SKM-1 treated with dmso at 0.1 percent for 144 hours (cell line): ENCODE measurements at regions not wholly inside any gene's neighbourhood (a gene's known extent, or its start where the extent isn't known, plus 50 kb on each side); places are given as distances from the start of the nearest gene placed in this dataset.
A peak's percentile ranks its signal among the peaks of the same experiment; 100 is the strongest.

ENCODE experiments used
- DNase-seq: peaks from one replicate; lab custom pipeline; 2025; ENCODE audit not compliant: unreplicated experiment; lab: John Stamatoyannopoulos, UW

DNA sequence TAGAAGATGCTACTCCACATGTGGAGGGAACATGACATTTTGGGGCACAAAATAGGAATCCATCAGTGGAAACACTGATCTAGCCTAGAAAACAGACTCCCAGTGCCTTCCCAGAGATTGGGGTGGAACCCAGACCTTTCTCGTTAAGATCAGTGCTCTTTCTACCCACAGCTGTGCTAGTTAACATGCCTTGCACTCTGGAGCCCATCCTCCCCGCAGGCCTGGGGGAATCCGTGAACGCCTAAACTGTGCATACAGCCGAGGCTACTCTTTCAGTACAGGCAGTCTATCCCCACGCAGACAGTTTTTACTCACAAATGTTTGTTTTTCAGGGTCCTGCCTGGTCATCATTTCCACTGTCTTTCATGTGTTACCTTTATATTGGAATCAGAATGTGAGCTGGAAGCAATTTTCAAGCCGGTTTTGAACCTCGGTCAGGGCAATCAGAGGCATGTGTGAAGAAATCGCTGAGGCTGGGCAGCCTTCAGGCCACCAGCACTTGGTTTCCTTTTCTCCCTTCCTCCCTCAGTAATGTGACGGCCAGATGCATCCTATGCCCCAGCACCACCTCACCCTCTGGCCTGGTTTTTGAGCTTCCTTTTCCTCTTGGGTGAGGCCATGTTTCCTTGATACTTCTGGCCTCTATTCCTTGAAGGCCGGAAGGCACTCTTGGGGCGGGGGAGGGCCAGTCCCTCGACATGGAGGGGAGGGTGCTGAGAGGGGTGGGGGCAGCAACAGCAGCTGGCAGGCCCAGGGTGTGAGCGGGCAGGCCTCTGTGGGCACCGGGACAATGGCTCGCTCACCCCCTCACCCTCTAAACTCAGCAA, 123.6 kb upstream of the GALNT15 start:
- peak; percentile 37 for DNase-seq

- no peak for DNase-seq
Observed at GRCh38 chr3:16051691-16052090, 122.8 kb upstream of the GALNT15 start.

GRCh38 chr3:16052964-16053363, 121.5 kb upstream of the GALNT15 start:
- no peak for DNase-seq

DNA sequence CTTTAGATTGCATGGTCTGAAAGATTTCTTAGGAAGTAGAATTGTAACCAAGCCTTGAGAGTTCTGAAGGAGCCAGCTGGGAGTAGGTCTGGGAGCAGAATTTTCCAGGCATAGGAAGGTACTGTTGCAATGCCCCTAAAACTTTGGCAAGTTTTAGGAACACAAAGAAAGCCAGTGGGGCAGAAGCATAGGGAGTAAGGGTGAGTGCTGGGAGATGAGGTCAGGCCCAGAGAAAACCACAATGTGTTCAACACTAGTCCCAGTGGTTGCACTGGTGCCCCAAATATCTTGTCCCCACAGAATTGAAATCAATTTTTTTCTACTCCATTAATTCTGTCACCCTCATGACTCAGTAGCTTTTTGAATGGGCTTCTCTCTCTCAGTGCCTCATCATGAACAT, 120.7 kb upstream of the GALNT15 start:
- no peak for DNase-seq

DNA sequence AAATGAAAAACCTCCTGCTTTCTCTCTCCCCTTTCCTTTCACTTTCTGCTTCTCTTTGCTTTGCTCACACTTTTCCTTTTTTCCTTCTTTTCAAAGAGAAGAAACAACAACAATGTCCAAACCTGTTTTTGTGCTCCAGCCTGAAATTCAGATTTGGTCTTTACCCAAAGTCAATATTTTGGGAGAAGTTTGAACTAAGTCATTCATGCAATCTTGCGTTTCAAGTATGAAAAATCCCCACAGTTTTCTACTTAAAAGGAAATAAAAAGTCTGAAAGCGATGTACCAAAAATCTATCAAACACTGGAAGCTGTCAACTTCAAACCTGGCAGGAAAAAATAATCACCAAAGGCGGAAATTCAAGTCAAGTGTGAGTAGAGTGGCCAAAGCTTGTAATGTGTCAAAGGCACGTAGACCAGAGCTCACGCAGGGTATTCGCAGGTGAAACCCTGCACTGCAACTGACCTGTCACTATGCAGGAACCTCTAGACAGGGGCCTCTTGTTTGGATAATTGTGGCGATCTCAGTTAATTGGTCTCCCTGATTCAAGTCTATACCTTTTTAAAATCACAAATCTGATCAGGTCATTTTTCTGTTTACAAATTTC, 118.8 kb upstream of the GALNT15 start:
- no peak for DNase-seq

DNA sequence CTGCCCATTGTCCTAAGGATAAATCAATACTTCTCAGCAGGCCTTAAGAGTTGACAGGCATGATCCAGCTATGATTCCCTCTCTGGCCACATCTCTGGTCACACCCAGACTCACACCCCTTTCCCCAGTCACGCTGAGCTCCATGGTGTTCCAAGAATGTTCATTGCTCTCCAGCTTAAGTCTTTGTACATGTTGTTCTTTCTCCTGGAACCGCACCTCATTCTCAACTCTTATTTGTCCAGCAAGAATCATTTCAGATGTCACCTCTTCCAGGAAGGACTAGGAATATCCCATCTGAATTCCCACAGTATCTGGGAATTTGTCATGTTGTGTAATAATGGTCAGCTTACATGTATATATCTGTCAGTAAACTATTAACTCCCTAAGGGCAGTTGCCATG, 118.3 kb upstream of the GALNT15 start:
- DNase-seq: no peak

DNA sequence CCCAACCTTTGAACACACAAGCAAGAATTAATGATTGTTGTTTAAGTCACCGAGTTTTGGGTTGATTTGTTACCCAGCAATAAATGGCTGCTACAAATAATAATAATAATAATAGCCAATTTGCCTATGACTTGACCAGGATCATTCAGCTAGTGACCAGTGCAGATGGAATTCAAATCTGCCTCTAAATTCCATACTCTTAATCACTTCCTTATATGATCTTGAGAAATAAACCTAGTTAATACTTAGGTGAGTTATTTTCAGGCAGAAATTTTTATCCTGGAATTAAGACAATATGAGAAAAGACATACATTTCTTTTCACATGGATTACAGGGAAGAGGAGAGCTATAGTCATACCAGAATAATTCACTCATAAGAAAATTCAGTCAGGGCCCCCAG, 116.0 kb upstream of the GALNT15 start:
- no peak for DNase-seq

GRCh38 chr3:16059081-16059537, 115.4 kb upstream of the GALNT15 start:
- DNase-seq: no peak

DNA sequence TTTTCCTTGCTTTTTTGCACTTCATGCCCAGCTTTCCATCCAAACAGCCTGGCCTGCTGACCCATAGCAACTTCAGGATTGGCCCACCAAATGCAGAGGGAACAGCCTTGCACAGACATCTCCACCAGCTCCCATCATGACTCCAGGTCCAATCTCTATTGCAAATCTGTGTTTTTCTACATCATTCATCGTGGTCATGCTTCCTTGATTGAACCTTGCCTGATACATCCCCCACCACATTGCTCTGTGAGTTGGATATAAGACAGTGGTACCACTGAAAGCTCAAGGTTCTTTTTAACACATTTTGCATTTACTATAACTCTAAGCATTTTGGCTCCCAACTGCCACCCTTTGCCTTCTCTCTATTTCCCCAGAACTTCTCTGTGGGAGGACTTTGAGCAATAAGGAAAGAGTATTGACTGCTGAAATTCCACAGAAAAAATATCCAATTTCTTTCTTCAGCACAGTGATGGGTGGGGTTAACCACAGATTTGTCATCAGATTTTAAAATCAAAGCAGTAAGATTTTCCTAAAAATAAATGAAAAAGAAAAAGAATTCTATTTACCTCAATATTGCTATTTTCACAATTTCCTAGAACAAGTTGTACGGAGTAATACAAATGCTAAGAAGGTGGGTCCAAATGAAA, 114.6 kb upstream of the GALNT15 start:
- no peak for DNase-seq

DNA sequence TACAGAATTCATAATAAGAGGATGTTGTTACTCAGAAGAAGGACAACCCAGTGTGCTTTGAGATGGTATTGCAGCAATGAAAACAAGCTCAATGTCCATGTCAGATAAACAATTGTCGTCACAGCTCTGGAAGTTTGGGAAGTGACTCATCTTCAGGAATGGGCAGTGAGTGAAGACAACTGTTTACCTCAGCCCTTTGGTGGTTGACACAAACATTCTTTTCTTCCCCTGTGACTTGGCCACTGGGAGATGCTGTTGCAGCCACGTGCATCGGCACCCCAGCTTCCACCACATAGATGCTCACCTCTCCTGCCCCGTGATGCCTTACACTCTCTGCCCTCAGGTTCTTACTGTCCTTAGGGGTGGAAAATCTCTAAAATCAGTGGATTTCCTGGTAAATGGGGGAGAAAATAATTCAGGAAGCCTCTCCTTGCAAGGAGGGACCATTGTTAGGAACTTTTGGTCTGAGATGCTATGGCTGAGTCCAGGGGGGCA, 114.1 kb upstream of the GALNT15 start:
- DNase-seq: no peak

- DNase-seq: no peak
Observed at GRCh38 chr3:16060945-16061344, 113.5 kb upstream of the GALNT15 start.

GRCh38 chr3:16061491-16061890, 113.0 kb upstream of the GALNT15 start:
- no peak for DNase-seq

- DNase-seq: no peak
Observed at GRCh38 chr3:16063603-16064002, 110.9 kb upstream of the GALNT15 start.

GRCh38 chr3:16064642-16065414, 109.7 kb upstream of the GALNT15 start:
- DNase-seq: peak; percentile 22

- DNase-seq: no peak
Observed at GRCh38 chr3:16066545-16066944, 107.9 kb upstream of the GALNT15 start.

DNA sequence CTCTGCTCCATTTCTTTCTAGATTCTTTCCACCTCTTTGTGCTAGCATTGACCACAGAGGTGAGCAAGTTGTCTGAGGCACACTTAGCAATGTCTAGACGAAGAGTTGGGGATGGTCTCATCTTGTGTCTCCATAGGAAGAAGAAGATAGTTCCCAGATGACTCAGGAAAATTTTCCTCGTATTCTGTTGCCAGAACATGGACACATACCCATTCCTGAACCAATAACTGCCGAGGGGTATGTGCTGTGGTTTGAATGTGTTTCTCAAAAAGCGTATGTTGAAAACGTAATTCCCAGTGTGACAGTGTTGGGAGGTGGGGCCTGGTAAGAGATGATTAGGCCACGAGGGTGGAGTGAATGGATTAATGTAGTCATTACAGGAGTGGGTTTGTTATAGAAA, 107.5 kb upstream of the GALNT15 start:
- no peak for DNase-seq

- no peak for DNase-seq
Observed at GRCh38 chr3:16067837-16068471, 106.5 kb upstream of the GALNT15 start.

GRCh38 chr3:16069149-16069922, 105.1 kb upstream of the GALNT15 start:
- no peak for DNase-seq

GRCh38 chr3:16070707-16071106, 103.8 kb upstream of the GALNT15 start:
- DNase-seq: no peak

- no peak for DNase-seq
Observed at GRCh38 chr3:16071206-16071605, 103.3 kb upstream of the GALNT15 start.
